ENCODE measurements at regions not wholly inside any gene's neighbourhood (a gene's known extent, or its start where the extent isn't known, plus 50 kb on each side); places are given as distances from the start of the nearest gene placed in this dataset.
A peak's percentile ranks its signal among the peaks of the same experiment; 100 is the strongest.

GRCh38 chr6:133740218-133740617 lies 148.7 kb upstream of the TCF21 start:
- no peak for DNase-seq (ENCODE audit: extremely low read depth in 1 of 11, low read depth in 9 of 11, low spot score in 4 of 11)

GRCh38 chr6:133740816-133741215 lies 148.1 kb upstream of the TCF21 start:
- DNase-seq (ENCODE audit: extremely low read depth in 1 of 11, low read depth in 9 of 11, low spot score in 4 of 11): no peak

GRCh38 chr6:133741375-133741861 lies 147.5 kb upstream of the TCF21 start:
- peak in 7 of 11 donors; percentile 41 to 81 (median 69) for DNase-seq (ENCODE audit: extremely low read depth in 1 of 11, low read depth in 9 of 11, low spot score in 4 of 11)

- DNase-seq (ENCODE audit: extremely low read depth in 1 of 11, low read depth in 9 of 11, low spot score in 4 of 11): no peak
Observed at GRCh38 chr6:133743621-133744020, 145.3 kb upstream of the TCF21 start.

- no peak for DNase-seq (ENCODE audit: extremely low read depth in 1 of 11, low read depth in 9 of 11, low spot score in 4 of 11)
Observed at GRCh38 chr6:133746417-133746770, 142.5 kb upstream of the TCF21 start.

GRCh38 chr6:133748628-133749027 lies 140.3 kb upstream of the TCF21 start:
- DNase-seq (ENCODE audit: extremely low read depth in 1 of 11, low read depth in 9 of 11, low spot score in 4 of 11): no peak

GRCh38 chr6:133749427-133749826 lies 139.5 kb upstream of the TCF21 start:
- no peak for DNase-seq (ENCODE audit: extremely low read depth in 1 of 11, low read depth in 9 of 11, low spot score in 4 of 11)

GRCh38 chr6:133752129-133752528 lies 136.8 kb upstream of the TCF21 start:
- no peak for DNase-seq (ENCODE audit: extremely low read depth in 1 of 11, low read depth in 9 of 11, low spot score in 4 of 11)

- DNase-seq (ENCODE audit: extremely low read depth in 1 of 11, low read depth in 9 of 11, low spot score in 4 of 11): no peak
Observed at GRCh38 chr6:133753756-133754155, 135.2 kb upstream of the TCF21 start.

GRCh38 chr6:133754298-133754697 lies 134.6 kb upstream of the TCF21 start:
- DNase-seq (ENCODE audit: extremely low read depth in 1 of 11, low read depth in 9 of 11, low spot score in 4 of 11): no peak

- DNase-seq (ENCODE audit: extremely low read depth in 1 of 11, low read depth in 9 of 11, low spot score in 4 of 11): peak in 4 of 11 donors; percentile 43 to 66 (median 62)
Observed at GRCh38 chr6:133756078-133756695, 132.7 kb upstream of the TCF21 start.

GRCh38 chr6:133757335-133757734 lies 131.6 kb upstream of the TCF21 start:
- no peak for DNase-seq (ENCODE audit: extremely low read depth in 1 of 11, low read depth in 9 of 11, low spot score in 4 of 11)

GRCh38 chr6:133758815-133759335 lies 130.0 kb upstream of the TCF21 start:
- DNase-seq (ENCODE audit: extremely low read depth in 1 of 11, low read depth in 9 of 11, low spot score in 4 of 11): no peak

GRCh38 chr6:133759524-133759923 lies 129.4 kb upstream of the TCF21 start:
- DNase-seq (ENCODE audit: extremely low read depth in 1 of 11, low read depth in 9 of 11, low spot score in 4 of 11): no peak

- DNase-seq (ENCODE audit: extremely low read depth in 1 of 11, low read depth in 9 of 11, low spot score in 4 of 11): no peak
Observed at GRCh38 chr6:133761706-133762105, 127.2 kb upstream of the TCF21 start.

- no peak for DNase-seq (ENCODE audit: extremely low read depth in 1 of 11, low read depth in 9 of 11, low spot score in 4 of 11)
Observed at GRCh38 chr6:133764008-133764753, 124.7 kb upstream of the TCF21 start.

GRCh38 chr6:133764754-133765208 lies 124.1 kb upstream of the TCF21 start:
- no peak for DNase-seq (ENCODE audit: extremely low read depth in 1 of 11, low read depth in 9 of 11, low spot score in 4 of 11)

GRCh38 chr6:133767357-133767970 lies 121.4 kb upstream of the TCF21 start:
- DNase-seq (ENCODE audit: extremely low read depth in 1 of 11, low read depth in 9 of 11, low spot score in 4 of 11): no peak

- no peak for DNase-seq (ENCODE audit: extremely low read depth in 1 of 11, low read depth in 9 of 11, low spot score in 4 of 11)
Observed at GRCh38 chr6:133768656-133769295, 120.1 kb upstream of the TCF21 start.

- DNase-seq (ENCODE audit: extremely low read depth in 1 of 11, low read depth in 9 of 11, low spot score in 4 of 11): no peak
Observed at GRCh38 chr6:133769463-133769862, 119.5 kb upstream of the TCF21 start.
